ENCODE measurements at regions not wholly inside any gene's neighbourhood (a gene's known extent, or its start where the extent isn't known, plus 50 kb on each side); places are given as distances from the start of the nearest gene placed in this dataset.
"Not testable (repeated sequence)": the region's sequence is repeated elsewhere in the genome, so short reads cannot be mapped to it uniquely, and the experiment has no call there.

DNA sequence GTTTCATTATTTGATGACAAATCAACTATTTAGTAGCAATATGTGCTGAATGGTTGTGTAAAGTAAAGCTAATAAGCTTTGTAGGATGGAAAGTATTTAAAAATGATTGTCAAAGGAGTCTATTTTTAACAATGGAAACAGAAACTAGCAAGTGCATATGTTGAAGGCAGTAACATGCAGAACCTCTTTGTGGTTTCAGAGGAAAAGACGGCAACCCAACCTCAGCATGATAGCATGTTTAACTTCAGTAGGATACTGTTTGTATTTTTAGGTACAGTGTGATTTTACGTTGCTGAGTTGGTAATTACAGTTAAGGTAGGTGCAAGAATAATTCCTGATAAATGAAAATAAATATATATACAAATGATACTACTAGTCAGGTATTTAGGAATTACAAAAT is 545.4 kb downstream of the CDY1 start:
- not testable (repeated sequence) for DNase-seq

DNA sequence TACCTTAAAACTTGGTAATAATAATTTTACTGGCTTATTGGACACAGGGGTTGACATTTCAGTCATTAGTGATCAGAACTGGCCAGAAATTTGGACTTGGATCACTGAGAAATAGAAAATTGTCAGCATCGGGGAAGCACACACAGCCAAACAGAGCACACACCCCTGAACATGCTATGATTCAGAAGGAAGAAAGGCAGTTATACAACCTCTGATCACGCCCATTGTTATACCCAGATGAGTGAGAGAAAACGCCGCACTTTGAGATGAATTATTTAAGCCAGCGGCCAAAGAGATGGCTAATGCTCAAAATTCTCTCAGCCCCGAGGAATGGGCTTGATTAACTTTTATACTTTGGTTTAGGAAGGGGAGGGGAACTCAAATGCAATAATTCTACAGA is 557.4 kb downstream of the CDY1 start:
- DNase-seq, result not testable (repeated sequence)

DNA sequence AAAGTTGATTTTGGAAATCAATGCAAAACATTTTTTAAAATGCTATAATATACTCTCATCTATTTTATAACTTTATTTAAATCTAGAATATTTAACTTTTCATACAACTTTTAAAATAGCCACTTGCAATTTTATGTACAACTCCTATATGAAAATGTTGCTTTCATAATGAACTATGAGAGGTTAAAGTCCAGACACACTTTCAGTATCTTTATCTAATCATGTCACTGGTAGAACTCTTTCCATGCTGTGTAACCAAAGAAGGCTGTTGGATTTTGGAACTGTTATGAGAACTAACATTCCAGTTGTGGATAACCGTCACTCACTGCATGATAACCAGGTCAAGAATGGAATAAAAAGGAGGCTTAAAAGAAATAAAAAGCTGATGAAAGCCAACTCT is 603.1 kb downstream of the CDY1 start:
- DNase-seq, result not testable (repeated sequence)

DNA sequence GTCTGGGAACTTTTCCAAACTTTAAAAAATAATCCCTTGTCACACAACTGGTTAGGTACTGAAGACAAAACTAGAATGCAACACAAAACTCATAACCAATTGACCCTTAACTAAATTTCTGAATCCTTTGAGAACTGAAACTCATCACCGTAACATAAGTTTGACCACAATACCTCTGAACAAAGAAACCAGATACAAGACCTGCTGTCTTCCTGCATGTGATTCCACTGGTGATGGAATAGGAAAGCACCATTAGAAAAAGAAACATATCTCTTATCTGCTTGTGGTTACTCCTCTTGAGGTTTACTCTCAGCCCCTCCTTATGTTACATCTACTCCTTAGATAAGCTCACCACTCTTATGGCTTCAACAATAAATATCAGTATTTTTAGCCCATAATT is 603.6 kb downstream of the CDY1 start:
- DNase-seq, result not testable (repeated sequence)

DNA sequence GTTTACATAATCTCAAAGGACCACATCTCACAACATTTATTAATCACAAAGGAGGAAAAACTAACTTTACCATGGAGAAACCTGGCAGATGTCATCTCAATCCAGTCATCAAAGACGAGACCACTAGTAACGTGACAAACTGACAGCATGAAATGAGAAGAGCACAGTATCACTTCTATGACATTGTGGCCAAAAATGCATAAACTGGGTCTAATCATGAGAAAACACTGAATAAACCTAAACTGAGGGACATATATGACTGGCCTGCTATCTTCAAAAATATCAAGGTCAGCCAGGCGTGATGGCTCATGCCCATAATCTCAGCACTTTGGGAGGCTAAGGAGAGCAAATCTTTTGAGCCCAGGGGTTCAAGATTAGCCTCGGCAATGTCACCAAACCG is 619.0 kb downstream of the CDY1 start:
- not testable (repeated sequence) for DNase-seq

DNA sequence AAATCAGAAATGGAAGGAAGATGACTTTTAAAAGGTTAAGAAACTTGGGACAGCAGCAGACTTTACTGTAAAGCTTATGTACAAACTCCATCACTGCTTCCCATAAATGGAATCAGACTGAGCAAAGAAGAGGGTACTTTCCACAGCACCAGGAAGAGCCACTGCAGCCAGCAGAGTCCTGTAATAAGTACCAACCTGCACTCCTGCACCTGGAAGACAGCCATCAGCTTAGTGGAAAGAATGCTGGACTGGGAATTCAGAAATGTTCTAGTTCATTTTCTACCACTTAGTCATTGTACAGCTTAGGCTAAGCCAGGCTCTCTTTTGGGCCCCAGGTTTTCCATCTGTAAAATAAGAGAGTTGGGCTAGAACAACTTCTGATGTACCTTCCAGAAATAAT is 632.3 kb downstream of the CDY1 start:
- not testable (repeated sequence) for DNase-seq

DNA sequence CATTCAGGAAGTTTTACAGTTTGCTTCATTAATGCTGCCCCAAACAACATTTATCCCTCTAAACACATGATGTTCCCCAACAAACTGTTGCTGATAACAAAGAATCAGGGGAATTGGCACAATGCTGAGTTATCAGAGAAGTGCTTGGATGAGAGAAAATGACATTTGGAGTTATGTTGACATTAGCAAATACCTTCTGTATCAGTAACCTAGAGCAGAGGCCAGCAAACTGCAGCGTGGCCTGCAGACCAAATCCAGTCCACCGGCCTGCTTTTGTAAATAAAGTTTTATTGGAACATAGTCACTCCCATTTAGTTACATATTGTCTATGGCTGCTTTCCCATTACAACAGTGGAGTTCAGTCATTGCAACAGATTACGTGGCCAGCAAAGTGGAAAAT is 643.5 kb downstream of the CDY1 start:
- DNase-seq, result not testable (repeated sequence)

DNA sequence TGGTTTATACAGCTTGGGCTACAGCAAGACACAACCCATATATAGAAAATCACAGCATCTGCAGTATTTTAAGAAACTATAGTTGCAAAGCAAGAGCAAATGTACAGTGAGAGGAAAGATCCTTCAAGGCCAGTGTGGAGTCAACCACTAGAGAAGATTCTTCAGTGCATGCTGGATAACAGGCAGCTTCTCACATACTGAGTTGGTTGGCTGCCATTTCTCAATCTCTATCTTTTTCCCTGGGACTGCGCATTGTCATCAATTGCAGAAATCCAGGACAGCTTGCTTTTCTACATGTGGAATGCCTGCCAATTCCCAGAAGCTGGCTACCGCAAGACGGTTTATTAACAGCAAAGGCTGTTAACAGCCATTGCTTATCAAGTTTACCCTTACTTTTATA is 646.5 kb downstream of the CDY1 start:
- DNase-seq, result not testable (repeated sequence)

DNA sequence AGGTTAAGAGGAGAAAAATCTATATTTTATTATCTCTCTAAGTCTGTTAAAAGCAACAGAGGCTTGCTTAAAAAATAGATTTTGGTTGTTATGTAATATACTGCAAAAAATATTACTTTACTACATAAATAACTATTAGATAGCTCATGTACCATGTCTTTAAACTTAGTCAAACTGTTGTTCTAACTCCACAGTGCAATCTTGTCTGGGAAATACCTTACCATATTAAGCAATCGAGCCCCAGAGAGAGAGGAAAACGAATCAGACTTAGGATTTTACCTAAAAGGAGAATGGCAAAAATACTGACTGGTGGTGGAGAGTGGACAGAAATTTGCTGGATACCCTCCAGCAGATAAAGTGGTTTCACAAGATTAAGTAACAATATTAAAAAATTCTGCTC is 647.0 kb downstream of the CDY1 start:
- DNase-seq, result not testable (repeated sequence)

DNA sequence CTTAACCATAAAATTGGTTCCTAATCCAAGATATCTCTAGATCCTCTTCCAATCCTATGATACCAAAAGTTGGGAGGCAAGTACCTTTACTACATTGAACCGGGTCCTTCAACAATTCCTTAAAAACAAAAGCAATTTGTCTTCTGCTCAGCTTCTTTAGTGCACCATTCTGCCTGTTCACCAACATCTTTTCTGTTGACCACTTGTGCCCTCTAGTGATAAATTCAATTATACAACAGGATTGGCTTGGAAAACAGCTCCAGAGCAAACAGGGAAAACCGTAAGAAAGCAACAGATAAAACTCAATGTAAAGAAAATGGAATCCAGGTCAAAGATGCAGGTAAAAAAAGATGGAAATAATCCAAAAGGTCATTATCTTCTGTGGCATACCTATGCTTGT is 651.2 kb downstream of the CDY1 start:
- not testable (repeated sequence) for DNase-seq

DNA sequence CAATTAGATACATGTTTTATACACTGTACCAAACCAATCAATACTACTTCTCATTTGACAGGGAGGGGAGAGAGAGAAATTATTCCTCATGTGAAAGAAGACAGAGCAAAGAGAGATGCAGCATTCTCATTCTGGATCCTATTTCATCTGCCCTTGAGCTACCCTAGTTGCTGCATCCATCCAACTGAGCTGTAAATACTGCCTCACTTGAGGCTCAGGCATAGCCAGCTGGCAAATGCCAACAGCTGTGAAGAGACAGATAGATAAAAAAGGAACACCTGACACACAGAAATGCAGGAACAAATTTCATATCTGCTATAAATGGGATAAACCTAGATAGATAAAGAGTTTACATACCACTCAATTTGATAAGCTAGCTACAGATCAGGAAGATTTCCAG is 684.1 kb downstream of the CDY1 start:
- not testable (repeated sequence) for DNase-seq

DNA sequence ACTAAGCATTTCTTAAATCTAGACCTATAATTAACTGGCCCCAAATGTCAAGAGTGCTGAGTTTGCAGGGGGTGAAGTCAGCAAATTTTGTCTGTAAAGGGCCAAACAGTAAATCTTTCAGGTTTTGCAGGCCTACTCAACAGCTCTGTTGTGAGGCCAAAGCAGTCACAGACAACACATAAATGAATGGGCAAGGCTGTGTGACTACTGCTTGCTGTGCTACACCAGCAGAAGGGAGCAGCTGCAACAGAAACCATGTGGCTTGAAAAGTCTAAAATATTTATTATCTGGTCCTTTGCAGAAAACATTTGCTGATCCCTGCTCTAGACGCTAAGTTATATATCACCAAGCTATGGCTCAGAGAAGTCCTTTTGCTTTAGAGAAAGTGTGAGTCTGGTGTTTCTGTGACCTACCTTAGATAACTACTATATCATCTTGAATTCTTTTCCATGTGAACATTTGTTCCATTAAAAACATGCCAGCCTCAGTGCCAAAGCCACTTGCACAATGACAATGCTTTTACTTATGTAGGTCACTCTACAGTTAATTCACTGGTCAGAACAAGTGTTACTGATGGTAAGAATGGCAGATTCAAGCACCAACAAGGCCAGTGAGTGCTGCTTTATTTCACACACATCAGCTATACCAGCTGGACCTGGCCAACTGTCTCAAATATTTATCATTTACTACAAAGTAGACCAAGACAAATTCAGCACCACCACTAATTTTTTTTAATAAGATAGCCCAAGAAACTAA is 684.9 kb downstream of the CDY1 start:
- not testable (repeated sequence) for DNase-seq

DNA sequence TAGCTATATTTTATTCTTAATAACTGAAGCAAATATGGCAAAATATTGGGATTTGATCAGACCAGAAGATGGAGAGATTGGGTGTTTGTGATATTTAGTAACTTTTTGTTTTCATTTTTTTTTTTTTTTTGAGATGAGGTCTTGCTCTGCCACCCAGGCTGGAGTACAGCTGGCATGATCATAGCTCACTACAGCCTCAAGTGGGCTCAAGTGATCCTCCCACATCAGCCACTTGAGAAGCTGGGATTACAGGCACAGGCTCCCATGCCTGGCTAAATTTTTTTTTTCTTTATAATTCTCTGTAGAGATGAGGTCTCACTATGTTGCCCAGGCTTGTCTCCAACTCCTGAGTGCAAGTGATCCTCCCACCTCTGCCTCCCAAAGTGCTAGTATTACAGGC is 686.4 kb downstream of the CDY1 start:
- not testable (repeated sequence) for DNase-seq

DNA sequence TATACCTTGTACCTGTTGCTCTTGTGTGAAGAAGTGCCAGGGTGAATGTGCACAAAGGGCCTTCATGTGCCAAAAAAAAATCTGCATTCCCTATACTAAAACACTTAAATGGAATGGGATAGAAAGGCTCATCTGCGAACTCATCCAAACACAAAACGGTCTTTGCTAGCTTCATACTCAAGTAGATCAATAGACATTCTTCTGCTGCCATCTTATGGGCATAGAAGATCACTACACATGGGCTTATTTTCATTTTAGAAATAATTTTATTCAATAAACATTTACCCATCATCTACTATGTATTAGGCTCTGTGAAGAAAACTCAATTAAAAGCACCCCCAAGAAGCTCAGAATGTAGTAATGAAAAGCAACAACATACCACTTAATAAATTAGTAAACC is 693.1 kb downstream of the CDY1 start:
- DNase-seq, result not testable (repeated sequence)

DNA sequence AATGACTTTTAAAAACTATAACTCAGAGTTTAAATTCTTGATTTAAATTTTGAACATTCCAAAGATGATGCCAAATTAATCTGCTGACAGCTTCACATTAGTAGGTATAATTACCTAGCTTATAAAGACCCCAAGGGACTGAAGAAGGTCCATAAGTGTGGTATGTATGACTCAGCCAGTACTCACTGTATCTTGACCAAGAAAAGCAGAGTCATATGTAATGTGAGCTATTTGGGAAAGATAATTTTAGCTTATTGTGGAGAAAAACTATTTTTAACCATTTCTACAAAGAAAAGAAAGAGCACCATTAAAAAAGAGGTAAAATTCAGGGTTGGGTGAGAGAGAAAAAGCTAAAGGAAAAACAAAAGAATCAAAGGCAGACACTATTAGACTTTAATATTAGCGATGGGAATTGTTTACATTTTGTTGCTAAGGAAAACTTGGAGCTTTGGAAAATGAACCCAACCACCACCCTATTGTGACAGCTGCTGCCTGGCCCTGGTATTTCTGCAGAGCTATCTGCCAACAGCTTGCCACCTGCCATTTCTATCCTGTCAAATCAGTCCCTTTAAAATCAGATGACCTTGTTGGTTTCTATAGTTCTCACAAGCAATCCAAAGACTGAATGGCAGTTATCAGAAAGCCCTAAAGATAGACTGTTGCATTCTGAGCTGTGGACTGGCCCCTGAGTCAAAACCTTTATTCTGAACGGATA is 697.7 kb downstream of the CDY1 start:
- DNase-seq, result peak; percentile 22

DNA sequence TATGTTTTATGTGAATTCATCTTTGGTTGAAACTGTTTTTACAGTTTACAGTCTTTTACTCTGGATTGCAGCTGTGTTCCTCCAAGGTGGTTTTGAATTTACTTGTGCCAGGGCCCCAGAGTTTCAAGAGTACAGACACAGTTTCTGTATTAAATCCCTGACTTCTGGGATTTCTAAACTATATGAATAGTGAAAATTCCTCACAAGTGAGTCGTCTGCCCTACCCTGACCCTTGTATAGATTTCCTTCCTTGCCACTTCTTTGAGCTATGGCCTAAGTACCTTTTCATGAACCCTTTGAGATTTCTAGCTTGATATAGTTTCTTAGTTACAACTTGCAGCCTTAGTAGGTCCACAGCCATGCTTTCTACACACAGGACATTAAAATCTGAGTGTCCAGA is 700.8 kb downstream of the CDY1 start:
- not testable (repeated sequence) for DNase-seq

DNA sequence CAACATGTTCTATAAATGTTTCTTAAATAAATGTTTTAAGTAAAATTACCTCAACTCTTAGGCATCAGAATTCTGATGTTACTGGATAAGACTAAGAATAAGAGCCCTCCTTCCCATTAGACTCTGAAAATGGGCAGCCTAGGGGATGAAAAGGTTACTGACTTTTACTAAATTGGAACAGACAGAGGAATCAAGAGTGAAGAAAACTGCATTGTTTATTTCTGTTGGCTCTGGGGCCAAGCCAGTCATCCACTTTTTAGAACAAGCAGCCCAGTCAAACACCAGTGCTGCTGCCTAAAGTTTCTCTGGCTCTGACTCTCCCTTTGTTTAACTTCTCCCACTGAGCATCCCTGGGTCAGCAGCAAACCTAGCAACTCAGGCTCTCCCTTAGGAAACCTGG is 731.0 kb downstream of the CDY1 start:
- DNase-seq, result not testable (repeated sequence)

DNA sequence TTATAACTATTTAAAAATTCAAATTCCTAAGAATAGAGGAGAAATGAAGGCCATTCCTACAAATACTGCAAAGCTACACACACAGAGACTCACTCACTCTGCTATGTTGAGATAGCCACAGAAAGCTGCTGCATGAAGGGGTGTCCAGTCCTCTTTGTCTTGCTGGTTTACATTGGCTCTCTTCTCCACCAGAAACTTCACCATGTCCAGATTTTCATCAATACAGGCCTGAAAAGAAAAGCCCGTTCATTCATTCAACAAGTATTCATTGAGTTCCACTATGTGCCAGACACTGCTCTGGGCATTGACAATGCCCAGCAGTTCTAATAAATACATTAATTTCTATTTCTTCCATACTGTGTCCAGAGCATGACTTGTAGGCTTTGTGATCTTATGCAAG is 732.3 kb downstream of the CDY1 start:
- DNase-seq, result no peak

DNA sequence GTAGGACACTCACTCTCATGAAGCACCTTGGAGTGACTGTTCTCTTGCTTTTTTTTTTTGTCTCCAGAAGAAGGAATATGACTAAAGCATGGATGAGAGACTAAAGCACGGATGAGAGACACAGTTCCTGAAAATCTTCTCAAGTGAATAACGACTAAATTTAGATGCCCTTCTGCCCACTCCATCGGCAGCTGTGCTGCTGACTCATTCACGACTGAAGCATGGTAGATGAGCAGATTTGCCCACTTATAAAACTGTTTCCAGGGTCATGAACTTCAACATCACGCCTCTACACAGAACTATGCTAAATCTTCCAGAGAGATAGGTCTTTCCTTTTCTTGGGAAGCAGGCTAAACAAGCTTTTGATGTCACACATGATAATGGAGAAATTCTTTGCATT is 738.0 kb downstream of the CDY1 start:
- DNase-seq, result not testable (repeated sequence)

DNA sequence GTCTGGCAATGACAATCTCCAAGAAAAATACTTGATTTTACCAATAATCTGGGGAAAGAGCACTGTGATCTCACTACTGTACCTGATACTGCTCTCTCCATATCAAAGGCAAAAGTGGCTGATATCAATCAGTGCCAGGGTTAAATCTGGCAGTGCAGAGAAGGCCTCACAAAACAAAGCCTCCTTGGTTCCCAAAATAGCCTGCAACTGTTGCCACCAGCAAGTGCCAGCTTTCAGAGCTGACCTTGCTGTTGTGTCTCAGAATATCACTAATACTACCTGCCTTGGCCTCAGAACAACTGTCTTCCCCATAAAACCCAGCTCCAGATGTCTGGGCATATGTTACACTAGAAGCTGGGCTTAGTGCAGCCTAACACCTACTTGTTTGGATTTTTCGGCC is 738.6 kb downstream of the CDY1 start:
- not testable (repeated sequence) for DNase-seq

DNA sequence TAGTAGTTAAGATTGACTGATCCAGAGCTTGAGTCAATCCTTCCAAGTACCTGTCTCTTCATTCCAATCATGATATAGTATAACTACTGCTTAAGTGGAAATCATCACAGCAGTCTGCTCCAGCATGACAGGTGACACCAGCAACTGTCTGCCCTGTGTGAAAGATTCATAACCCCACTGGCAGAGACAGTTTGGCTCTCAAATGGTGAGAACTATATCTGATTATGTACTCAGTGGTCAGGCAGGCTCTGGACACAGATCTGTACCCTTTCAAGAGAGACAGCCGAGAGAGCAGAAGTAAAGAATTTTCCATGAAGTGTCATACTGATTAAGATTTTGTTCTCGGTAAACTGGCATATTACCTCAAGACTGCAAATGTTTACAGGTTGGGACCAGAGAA is 741.5 kb downstream of the CDY1 start:
- DNase-seq, result not testable (repeated sequence)

DNA sequence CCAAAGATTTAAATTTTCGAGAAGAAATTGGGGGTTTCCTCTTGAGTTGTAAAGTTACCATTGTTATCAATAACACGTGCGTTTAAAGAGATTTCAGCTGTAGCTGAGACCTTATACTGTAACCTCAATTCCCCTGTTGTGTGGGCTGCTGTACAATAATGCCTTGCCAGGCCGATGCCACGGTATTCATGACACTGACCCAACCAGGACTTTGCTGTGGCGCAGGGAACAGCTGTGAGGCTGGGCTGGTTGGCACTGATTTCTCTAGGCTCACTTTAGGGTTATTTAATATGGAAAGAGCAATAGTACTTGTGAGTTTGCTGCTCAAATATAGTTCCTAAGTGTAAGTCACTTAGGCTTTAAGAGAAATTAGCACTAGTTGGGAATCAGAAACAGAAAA is 744.2 kb downstream of the CDY1 start:
- DNase-seq, result not testable (repeated sequence)

DNA sequence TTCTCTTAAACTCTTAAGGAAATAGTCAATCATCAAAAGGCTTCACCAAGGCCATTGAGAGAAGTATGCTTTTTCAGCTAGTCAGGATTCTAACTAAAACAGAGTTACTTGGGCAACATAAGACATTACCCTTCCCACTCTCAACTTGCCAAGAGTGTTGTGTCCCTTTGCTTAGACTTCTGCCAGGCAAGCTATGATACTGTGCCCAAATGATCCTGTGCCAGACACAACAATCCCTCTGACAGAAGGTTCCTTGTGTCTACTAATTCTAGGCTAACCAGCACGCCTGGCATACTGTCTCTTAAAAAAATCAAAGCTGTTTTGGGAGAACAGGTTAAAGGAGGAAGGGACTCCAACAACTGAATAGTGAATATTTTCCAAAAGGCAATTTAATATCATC is 750.6 kb downstream of the CDY1 start:
- not testable (repeated sequence) for DNase-seq

DNA sequence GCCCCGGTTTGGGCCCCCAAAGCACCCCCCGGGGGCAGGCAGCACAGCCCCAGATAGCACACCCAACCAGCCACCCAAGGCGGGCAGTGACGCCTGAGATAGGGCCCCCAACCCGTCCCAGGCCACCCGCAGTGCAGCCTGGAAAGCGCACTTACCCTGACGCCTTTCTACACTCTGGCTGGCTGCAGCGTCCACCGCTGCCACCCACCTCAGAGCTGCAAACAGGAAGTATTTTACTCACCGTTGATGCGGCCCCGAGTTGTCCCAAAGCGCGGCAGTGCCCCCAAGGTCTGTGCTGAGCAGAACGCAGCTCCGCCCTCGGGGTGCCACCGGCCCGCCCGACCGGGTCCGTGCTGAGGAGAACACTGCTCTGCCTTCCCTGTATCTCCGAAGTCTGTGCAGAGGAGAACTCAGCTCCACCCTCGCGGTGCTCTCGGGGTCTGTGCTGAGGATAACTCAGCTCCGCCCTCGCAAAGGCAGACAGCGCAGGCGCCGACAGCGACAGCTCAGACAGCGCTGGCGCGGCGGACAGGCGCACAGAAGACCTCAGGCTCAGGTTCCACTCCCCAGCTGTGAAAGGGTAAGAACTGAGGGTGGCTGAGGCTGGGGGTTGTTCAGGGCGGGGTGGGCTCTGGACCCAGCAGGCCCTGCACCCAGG is 786.9 kb downstream of the CDY1 start:
- no peak for DNase-seq
